ENCODE measurements at regions not wholly inside any gene's neighbourhood (a gene's known extent, or its start where the extent isn't known, plus 50 kb on each side); places are given as distances from the start of the nearest gene placed in this dataset.

DNA sequence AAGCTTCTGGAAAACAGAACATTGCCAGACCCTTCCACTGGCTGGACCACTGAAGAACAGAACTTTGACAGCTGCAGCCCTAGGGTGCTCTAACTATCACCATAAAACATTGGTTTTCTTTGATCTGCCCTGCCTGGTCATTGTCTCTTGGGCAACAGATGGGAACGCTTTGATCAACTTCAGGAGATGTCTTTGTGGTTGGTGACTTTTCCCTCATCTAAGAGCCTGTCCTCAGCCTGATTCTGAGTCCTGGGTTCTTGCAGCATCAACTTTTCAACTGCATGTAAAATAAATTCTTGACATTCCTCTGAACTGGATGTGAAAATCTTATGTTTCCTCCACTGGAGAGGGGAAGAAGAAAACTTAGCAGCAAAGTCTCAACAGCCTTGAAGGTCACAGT is 53.1 kb upstream of the ZNRF2 start:
- TF ChIP-seq FOXM1 (IDR thresholded peaks at IDR 0.05; ENCODE audit: borderline replicate concordance, low read depth) (no peak), EP300 (IDR thresholded peaks at IDR 0.05; ENCODE audit: borderline replicate concordance) (no peak), CEBPB (IDR thresholded peaks at IDR 0.05) (no peak)

DNA sequence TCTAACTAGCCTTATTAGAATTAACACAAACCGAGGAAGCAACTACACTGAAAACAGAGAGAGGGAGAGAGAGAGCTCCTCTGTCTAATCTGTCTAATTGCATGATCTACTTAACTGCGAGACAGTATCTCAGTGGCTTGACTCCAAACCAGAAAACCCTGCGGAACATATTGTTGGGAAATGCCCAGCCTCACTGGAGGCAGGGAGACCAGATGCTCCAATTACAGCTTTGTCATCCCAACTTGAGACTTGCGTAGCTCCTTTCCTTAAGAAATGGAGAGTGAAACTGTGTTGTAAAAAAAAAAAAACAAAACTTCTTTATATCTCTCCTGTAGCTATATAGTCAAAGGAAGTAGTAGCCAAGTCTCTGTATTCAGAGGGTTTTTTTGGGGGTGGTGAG is 52.0 kb upstream of the ZNRF2 start:
- TF ChIP-seq FOXM1 (IDR thresholded peaks at IDR 0.05; ENCODE audit: borderline replicate concordance, low read depth) (no peak), CREB1 (IDR thresholded peaks at IDR 0.05; ENCODE audit: low read depth) (no peak), RAD21 (IDR thresholded peaks at IDR 0.05; ENCODE audit: low read depth) (no peak), NFIC (IDR thresholded peaks at IDR 0.05) (no peak), MAX (IDR thresholded peaks at IDR 0.05) (no peak), CEBPB (IDR thresholded peaks at IDR 0.05) (no peak), EP300 (IDR thresholded peaks at IDR 0.05; ENCODE audit: borderline replicate concordance) (no peak), TCF12 (IDR thresholded peaks at IDR 0.05; ENCODE audit: low read depth) (no peak), YY1 (IDR thresholded peaks at IDR 0.05; ENCODE audit: low read depth) (no peak), EGR1 (IDR thresholded peaks at IDR 0.05) (no peak)
- TF ChIP-seq, protein P1, sequence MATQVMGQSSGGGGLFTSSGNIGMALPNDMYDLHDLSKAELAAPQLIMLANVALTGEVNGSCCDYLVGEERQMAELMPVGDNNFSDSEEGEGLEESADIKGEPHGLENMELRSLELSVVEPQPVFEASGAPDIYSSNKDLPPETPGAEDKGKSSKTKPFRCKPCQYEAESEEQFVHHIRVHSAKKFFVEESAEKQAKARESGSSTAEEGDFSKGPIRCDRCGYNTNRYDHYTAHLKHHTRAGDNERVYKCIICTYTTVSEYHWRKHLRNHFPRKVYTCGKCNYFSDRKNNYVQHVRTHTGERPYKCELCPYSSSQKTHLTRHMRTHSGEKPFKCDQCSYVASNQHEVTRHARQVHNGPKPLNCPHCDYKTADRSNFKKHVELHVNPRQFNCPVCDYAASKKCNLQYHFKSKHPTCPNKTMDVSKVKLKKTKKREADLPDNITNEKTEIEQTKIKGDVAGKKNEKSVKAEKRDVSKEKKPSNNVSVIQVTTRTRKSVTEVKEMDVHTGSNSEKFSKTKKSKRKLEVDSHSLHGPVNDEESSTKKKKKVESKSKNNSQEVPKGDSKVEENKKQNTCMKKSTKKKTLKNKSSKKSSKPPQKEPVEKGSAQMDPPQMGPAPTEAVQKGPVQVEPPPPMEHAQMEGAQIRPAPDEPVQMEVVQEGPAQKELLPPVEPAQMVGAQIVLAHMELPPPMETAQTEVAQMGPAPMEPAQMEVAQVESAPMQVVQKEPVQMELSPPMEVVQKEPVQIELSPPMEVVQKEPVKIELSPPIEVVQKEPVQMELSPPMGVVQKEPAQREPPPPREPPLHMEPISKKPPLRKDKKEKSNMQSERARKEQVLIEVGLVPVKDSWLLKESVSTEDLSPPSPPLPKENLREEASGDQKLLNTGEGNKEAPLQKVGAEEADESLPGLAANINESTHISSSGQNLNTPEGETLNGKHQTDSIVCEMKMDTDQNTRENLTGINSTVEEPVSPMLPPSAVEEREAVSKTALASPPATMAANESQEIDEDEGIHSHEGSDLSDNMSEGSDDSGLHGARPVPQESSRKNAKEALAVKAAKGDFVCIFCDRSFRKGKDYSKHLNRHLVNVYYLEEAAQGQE (IDR thresholded peaks at IDR 0.05; ENCODE audit: low read depth) = no peak
- TF ChIP-seq, protein P2, sequence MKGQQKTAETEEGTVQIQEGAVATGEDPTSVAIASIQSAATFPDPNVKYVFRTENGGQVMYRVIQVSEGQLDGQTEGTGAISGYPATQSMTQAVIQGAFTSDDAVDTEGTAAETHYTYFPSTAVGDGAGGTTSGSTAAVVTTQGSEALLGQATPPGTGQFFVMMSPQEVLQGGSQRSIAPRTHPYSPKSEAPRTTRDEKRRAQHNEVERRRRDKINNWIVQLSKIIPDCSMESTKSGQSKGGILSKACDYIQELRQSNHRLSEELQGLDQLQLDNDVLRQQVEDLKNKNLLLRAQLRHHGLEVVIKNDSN (IDR thresholded peaks at IDR 0.05) = no peak
